ENCODE measurements at regions not wholly inside any gene's neighbourhood (a gene's known extent, or its start where the extent isn't known, plus 50 kb on each side); places are given as distances from the start of the nearest gene placed in this dataset.

GRCh38 chr9:115862021-115862420, 291.6 kb upstream of the PAPPA start:
- H3K27ac ChIP-seq: no peak overlapping the region
- TF ChIP-seq, protein P1, sequence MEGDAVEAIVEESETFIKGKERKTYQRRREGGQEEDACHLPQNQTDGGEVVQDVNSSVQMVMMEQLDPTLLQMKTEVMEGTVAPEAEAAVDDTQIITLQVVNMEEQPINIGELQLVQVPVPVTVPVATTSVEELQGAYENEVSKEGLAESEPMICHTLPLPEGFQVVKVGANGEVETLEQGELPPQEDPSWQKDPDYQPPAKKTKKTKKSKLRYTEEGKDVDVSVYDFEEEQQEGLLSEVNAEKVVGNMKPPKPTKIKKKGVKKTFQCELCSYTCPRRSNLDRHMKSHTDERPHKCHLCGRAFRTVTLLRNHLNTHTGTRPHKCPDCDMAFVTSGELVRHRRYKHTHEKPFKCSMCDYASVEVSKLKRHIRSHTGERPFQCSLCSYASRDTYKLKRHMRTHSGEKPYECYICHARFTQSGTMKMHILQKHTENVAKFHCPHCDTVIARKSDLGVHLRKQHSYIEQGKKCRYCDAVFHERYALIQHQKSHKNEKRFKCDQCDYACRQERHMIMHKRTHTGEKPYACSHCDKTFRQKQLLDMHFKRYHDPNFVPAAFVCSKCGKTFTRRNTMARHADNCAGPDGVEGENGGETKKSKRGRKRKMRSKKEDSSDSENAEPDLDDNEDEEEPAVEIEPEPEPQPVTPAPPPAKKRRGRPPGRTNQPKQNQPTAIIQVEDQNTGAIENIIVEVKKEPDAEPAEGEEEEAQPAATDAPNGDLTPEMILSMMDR (IDR thresholded peaks at IDR 0.05): no peak

- TF ChIP-seq ZFX (IDR thresholded peaks at IDR 0.05; ENCODE audit: borderline replicate concordance): no peak
- TF ChIP-seq, protein P1 (IDR thresholded peaks at IDR 0.05): no peak
Measured at GRCh38 chr9:115864581-115864980, 289.0 kb upstream of the PAPPA start.

DNA sequence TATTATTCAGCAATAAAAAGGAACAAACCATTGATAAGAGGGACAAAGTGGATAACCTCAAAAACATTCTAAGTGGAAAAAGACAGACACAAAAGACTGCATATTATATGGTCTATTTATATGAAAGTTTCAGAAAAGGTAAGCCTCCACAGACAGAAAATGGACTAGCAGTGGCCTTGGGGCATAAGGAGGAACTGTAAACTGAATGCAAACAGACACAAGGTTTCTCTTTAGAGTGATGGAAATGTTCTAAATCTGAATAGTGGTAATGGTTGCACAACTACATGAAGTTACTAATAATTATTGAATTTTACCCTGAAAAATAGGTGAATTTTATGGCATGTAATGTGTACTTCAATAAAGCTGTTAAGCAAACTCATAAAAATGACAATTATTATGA, 286.3 kb upstream of the PAPPA start:
- TF ChIP-seq, protein P1 (IDR thresholded peaks at IDR 0.05): no peak
- no peak for TF ChIP-seq ZFX (IDR thresholded peaks at IDR 0.05; ENCODE audit: borderline replicate concordance)
- H3K27ac ChIP-seq: no peak overlapping the region

More at GRCh38 chr9:115864581-115864980, 289.0 kb upstream of the PAPPA start:
- no peak overlapping the region for H3K27ac ChIP-seq

DNA sequence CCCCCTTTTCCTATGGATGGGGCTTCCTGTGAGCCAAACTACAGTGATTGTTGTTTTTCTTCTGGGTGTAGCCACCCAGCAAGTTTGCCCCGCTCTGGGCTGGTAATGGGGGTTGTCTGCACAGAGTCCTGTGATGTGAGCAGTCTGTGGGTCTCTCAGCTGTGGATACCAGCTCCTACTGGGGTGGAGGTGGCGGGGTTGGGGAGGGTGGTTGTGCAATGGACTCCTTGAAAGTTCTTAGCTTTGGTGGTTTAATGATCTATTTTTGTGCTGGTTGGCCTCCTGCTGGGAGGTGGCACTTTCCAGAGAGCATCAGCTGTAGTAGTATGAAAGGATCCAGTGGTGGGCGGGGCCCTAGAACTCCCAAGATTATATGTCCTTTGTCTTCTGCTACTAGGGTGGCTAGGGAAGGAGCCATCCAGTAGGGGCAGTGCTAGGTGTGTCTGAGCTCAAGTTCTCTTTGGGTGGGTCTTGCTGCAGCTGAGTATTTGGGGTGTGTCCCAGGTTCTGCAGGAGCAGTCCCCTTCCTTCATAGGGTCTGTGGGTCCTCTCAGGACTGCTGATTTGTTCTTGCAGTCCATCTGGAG, 275.6 kb upstream of the PAPPA start:
- TF ChIP-seq ZFX (IDR thresholded peaks at IDR 0.05; ENCODE audit: borderline replicate concordance): no peak
- TF ChIP-seq, protein P1 (IDR thresholded peaks at IDR 0.05): no peak
- no peak overlapping the region for H3K27ac ChIP-seq

GRCh38 chr9:115879451-115879850, 274.1 kb upstream of the PAPPA start:
- H3K27ac ChIP-seq: no peak overlapping the region
- no peak for TF ChIP-seq ZFX (IDR thresholded peaks at IDR 0.05; ENCODE audit: borderline replicate concordance)
- TF ChIP-seq, protein P1 (IDR thresholded peaks at IDR 0.05): no peak

- TF ChIP-seq, protein P1 (IDR thresholded peaks at IDR 0.05): no peak
- no peak for TF ChIP-seq ZFX (IDR thresholded peaks at IDR 0.05; ENCODE audit: borderline replicate concordance)
- H3K27ac ChIP-seq: no peak overlapping the region
Measured at GRCh38 chr9:115880221-115880885, 273.2 kb upstream of the PAPPA start.

DNA sequence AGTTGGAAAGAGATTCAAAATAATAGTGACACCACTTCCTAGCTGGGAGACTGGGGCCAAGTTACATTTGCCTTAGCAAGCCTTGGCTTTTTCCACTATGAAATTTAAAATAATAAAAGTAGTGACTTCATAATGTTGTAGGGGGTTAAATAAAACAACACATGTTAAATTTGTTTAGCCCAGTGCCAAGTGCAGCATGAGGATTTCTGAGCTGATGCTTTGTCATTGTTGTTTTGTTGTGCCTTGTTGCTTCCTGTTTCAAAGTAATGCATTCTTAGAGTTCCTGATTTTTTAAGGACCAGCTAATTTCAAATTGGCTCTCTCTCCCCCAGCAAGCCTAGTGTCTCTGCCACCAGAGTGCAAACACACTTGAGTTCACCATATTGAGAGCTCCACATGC, 270.7 kb upstream of the PAPPA start:
- H3K27ac ChIP-seq: no peak overlapping the region
- TF ChIP-seq, protein P1 (IDR thresholded peaks at IDR 0.05): no peak
- TF ChIP-seq ZFX (IDR thresholded peaks at IDR 0.05; ENCODE audit: borderline replicate concordance): no peak

Measured in 22Rv1 (cell line).